ENCODE measurements at regions not wholly inside any gene's neighbourhood (a gene's known extent, or its start where the extent isn't known, plus 50 kb on each side); places are given as distances from the start of the nearest gene placed in this dataset.
"Not testable (repeated sequence)": the region's sequence is repeated elsewhere in the genome, so short reads cannot be mapped to it uniquely, and the experiment has no call there.

- DNase-seq (ENCODE audit: low read depth) = no peak
Measured at GRCh38 chr3:187795207-187795960, 50.1 kb upstream of the BCL6 start.

GRCh38 chr3:187798126-187798525, 52.9 kb upstream of the BCL6 start:
- no peak for DNase-seq (ENCODE audit: low read depth)

- DNase-seq (ENCODE audit: low read depth) = no peak
Measured at GRCh38 chr3:187798531-187799530, 53.6 kb upstream of the BCL6 start.

GRCh38 chr3:187799942-187800641, 54.8 kb upstream of the BCL6 start:
- DNase-seq (ENCODE audit: low read depth) = no peak

GRCh38 chr3:187801152-187801551, 55.9 kb upstream of the BCL6 start:
- DNase-seq (ENCODE audit: low read depth) = no peak

- no peak for DNase-seq (ENCODE audit: low read depth)
Measured at GRCh38 chr3:187802203-187802927, 57.1 kb upstream of the BCL6 start.

GRCh38 chr3:187802928-187803259, 57.6 kb upstream of the BCL6 start:
- no peak for DNase-seq (ENCODE audit: low read depth)

GRCh38 chr3:187804120-187804744, 59.0 kb upstream of the BCL6 start:
- DNase-seq (ENCODE audit: low read depth) = no peak

- DNase-seq (ENCODE audit: low read depth) = no peak
Measured at GRCh38 chr3:187804745-187805121, 59.5 kb upstream of the BCL6 start.

- DNase-seq (ENCODE audit: low read depth) = no peak
Measured at GRCh38 chr3:187805774-187806173, 60.5 kb upstream of the BCL6 start.

- DNase-seq (ENCODE audit: low read depth) = peak; percentile 74
Measured at GRCh38 chr3:187807086-187807862, 62.0 kb upstream of the BCL6 start.

- no peak for DNase-seq (ENCODE audit: low read depth)
Measured at GRCh38 chr3:187808527-187808895, 63.2 kb upstream of the BCL6 start.

GRCh38 chr3:187809612-187809991, 64.3 kb upstream of the BCL6 start:
- no peak for DNase-seq (ENCODE audit: low read depth)

GRCh38 chr3:187810021-187810446, 64.8 kb upstream of the BCL6 start:
- no peak for DNase-seq (ENCODE audit: low read depth)

- peak; percentile 90 for DNase-seq (ENCODE audit: low read depth)
Measured at GRCh38 chr3:187811585-187812250, 66.5 kb upstream of the BCL6 start.

GRCh38 chr3:187812496-187812895, 67.2 kb upstream of the BCL6 start:
- DNase-seq (ENCODE audit: low read depth) = no peak

- no peak for DNase-seq (ENCODE audit: low read depth)
Measured at GRCh38 chr3:187813198-187813597, 67.9 kb upstream of the BCL6 start.

GRCh38 chr3:187817766-187818165, 72.5 kb upstream of the BCL6 start:
- not testable (repeated sequence) for DNase-seq (ENCODE audit: low read depth)

- no peak for DNase-seq (ENCODE audit: low read depth)
Measured at GRCh38 chr3:187821616-187822317, 76.5 kb upstream of the BCL6 start.

All from iris pigment epithelial cell (primary cell).